ENCODE measurements at regions not wholly inside any gene's neighbourhood (a gene's known extent, or its start where the extent isn't known, plus 50 kb on each side); places are given as distances from the start of the nearest gene placed in this dataset.

DNA sequence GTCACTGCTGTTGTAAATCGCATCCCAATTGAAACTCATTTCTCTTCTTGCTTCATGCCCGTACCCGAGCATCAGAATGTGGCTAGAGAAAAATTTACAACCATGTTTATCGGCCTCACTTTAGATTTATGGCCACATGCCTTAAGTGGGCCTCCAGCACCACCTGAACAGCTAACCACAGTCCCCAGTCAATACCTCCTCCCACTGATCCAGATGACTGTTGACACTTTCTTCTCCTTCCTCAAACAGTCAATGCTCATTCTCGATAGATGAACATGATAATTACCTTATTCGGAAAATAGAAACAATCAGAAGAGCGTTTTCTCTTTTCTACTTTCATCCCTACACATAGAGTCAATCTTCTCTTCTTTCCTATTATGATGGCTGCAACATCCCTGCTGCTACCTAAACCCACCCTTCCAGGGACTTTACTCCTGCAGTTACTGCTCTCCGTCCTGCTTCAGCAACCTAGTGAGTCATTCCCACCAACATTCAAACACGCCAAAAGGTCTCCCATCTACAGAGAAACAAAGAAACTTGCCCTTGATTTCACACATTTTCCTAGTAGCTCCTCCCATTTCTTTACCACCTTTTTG lies 416.3 kb upstream of the MAF start:
- H3K4me1 ChIP-seq = no peaks in the 10 kb centered on the region
- H3K9ac ChIP-seq = no peak overlapping the region
- no peak overlapping the region for H3K27ac ChIP-seq
- H3K36me3 ChIP-seq (ENCODE audit: control insufficient read depth, insufficient read depth, low read length) = no peaks in the 10 kb centered on the region
- H3K4me2 ChIP-seq (ENCODE audit: low read length) = no peak overlapping the region
- H3K27me3 ChIP-seq (ENCODE audit: control insufficient read depth, insufficient read depth, low read length) = no peaks in the 10 kb centered on the region
- no peak overlapping the region for H2AFZ ChIP-seq
- no peaks in the 10 kb centered on the region for H3K9me3 ChIP-seq (ENCODE audit: control insufficient read depth, low read length)
- TF ChIP-seq, protein P1, sequence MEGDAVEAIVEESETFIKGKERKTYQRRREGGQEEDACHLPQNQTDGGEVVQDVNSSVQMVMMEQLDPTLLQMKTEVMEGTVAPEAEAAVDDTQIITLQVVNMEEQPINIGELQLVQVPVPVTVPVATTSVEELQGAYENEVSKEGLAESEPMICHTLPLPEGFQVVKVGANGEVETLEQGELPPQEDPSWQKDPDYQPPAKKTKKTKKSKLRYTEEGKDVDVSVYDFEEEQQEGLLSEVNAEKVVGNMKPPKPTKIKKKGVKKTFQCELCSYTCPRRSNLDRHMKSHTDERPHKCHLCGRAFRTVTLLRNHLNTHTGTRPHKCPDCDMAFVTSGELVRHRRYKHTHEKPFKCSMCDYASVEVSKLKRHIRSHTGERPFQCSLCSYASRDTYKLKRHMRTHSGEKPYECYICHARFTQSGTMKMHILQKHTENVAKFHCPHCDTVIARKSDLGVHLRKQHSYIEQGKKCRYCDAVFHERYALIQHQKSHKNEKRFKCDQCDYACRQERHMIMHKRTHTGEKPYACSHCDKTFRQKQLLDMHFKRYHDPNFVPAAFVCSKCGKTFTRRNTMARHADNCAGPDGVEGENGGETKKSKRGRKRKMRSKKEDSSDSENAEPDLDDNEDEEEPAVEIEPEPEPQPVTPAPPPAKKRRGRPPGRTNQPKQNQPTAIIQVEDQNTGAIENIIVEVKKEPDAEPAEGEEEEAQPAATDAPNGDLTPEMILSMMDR (IDR thresholded peaks at IDR 0.05) = no peak
- H3K4me3 ChIP-seq (ENCODE audit: low read depth, low read length) = no peak overlapping the region
- no peaks in the 10 kb centered on the region for H3K79me2 ChIP-seq

- H3K4me3 ChIP-seq (ENCODE audit: low read depth, low read length) = no peak overlapping the region
- no peak overlapping the region for H2AFZ ChIP-seq
- TF ChIP-seq, protein P1 (IDR thresholded peaks at IDR 0.05) = no peak
- no peaks in the 10 kb centered on the region for H3K9me3 ChIP-seq (ENCODE audit: control insufficient read depth, low read length)
- H3K9ac ChIP-seq = no peak overlapping the region
- H3K79me2 ChIP-seq = no peaks in the 10 kb centered on the region
- H3K4me2 ChIP-seq (ENCODE audit: low read length) = no peak overlapping the region
- H3K4me1 ChIP-seq = no peaks in the 10 kb centered on the region
- no peak overlapping the region for H3K27ac ChIP-seq
- H3K27me3 ChIP-seq (ENCODE audit: control insufficient read depth, insufficient read depth, low read length) = no peaks in the 10 kb centered on the region
- H3K36me3 ChIP-seq (ENCODE audit: control insufficient read depth, insufficient read depth, low read length) = no peaks in the 10 kb centered on the region
These were observed 415.0 kb upstream of the MAF start for GRCh38 chr16:80015566-80015965.

DNA sequence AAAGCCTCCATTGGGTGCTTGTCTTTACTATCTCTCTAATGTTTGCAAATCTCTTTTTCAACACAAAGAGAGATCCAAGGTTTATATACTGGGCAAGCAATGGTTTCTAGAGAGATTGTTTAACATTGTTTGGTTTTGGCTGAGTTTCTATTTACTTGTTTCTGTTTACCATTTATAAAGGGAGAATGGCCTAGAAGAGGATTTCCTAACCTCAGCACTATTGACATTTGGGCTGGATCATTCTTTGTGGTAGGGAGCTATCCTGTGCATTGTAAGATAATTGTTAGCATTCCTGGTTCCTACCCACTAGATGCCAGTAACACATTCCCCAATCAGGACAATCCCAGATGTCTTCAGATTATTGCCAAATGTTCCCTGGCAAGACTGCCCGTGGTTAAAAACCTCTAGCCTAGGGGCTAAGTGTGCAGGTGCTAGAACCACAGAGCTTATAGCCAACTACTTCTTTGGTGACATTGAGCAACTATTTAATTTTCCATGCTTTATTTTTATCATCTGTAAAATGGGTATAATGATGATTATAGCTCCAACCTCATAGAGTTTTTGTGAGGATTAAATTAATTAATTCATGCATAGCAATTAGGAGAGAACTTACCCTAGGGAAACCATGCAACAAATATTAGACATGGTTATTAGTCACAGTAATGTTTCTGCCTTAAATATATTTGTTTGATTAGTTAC lies 413.9 kb upstream of the MAF start:
- Histone ChIP-seq H3K4me1 (no peaks in the 10 kb centered on the region), H3K4me2 (ENCODE audit: low read length) (no peak overlapping the region), H3K27ac (no peak overlapping the region), H3K27me3 (ENCODE audit: control insufficient read depth, insufficient read depth, low read length) (no peaks in the 10 kb centered on the region), H3K9ac (no peak overlapping the region), H3K9me3 (ENCODE audit: control insufficient read depth, low read length) (no peaks in the 10 kb centered on the region), H2AFZ (no peak overlapping the region), H3K79me2 (no peaks in the 10 kb centered on the region), H3K36me3 (ENCODE audit: control insufficient read depth, insufficient read depth, low read length) (no peaks in the 10 kb centered on the region), H3K4me3 (ENCODE audit: low read depth, low read length) (no peak overlapping the region)
- TF ChIP-seq, protein P1 (IDR thresholded peaks at IDR 0.05) = no peak

DNA sequence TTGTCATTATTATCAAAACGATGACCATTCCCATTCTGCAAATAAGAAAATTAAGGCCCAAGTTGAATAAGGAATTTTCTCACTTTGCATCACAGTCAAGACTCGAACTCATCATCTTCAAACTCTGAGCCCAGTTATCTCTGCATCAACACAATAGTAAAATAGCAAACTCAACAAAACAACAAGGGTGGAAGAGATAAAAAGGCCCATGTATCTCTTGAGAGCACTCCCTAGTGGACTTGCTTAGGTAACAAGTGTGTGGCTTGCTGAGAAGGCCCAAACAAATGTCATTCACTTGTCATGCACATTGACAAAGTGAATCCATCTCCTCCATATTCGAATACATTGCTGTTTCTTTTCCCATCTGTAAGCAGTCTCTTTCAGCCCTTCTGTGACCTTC lies 412.0 kb upstream of the MAF start:
- no peak overlapping the region for H3K9ac ChIP-seq
- no peak overlapping the region for H2AFZ ChIP-seq
- H3K9me3 ChIP-seq (ENCODE audit: control insufficient read depth, low read length) = no peaks in the 10 kb centered on the region
- no peak overlapping the region for H3K4me2 ChIP-seq (ENCODE audit: low read length)
- no peak overlapping the region for H3K27ac ChIP-seq
- H3K4me3 ChIP-seq (ENCODE audit: low read depth, low read length) = no peak overlapping the region
- no peaks in the 10 kb centered on the region for H3K27me3 ChIP-seq (ENCODE audit: control insufficient read depth, insufficient read depth, low read length)
- no peaks in the 10 kb centered on the region for H3K4me1 ChIP-seq
- TF ChIP-seq, protein P1 (IDR thresholded peaks at IDR 0.05) = no peak
- H3K36me3 ChIP-seq (ENCODE audit: control insufficient read depth, insufficient read depth, low read length) = no peaks in the 10 kb centered on the region
- no peaks in the 10 kb centered on the region for H3K79me2 ChIP-seq

All from parathyroid adenoma (tissue), 2 donors.